Stimulated activated naive CD4-positive, alpha-beta T cell treated with Interleukin-2 at 50 U/mL for 16 hours (primary cell): ENCODE measurements at regions not wholly inside any gene's neighbourhood (a gene's known extent, or its start where the extent isn't known, plus 50 kb on each side); places are given as distances from the start of the nearest gene placed in this dataset.

Experiments
- DNase-seq: peaks from one replicate; lab custom pipeline; 2025; lab: John Stamatoyannopoulos, UW

DNA sequence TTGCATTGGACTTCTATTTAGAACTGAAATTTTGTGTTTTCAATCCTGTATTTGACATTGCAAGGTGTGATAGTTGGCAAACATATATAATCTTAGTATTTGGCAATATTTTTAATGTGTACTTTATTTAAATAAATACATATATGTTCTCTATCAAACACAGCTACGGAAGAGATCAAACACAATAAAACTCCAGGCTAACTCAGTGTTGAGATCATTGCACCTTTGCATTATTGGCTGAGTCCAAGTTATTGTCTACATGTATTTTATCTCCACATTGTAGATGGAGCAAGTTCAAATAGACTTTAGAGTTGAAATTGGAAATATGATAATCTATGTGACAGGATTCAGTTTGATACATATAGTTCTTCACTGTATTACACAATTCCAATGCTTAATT, 176.7 kb downstream of the ST6GAL2 start:
- no peak for DNase-seq

- DNase-seq: no peak
Measured at GRCh38 chr2:106719222-106719621, 166.7 kb downstream of the ST6GAL2 start.

DNA sequence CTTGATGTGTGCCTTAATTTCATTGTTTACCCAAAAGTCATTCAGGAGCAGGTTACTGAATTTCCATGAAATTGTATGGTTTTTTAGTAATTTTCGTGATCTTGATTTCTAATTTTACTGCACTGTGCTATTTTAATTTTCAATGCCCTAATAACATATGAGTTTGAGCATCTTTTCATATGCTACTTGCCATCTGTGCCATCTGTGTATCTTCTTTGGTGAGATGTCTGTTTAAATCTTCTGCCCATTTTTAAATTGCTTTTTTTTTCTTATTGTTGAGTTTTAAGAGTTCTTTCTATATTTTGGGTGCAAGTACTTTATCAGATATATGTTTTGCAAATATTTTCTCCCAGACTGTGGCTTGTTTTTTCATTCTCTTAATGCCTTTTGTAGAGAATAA, 165.9 kb downstream of the ST6GAL2 start:
- no peak for DNase-seq

DNA sequence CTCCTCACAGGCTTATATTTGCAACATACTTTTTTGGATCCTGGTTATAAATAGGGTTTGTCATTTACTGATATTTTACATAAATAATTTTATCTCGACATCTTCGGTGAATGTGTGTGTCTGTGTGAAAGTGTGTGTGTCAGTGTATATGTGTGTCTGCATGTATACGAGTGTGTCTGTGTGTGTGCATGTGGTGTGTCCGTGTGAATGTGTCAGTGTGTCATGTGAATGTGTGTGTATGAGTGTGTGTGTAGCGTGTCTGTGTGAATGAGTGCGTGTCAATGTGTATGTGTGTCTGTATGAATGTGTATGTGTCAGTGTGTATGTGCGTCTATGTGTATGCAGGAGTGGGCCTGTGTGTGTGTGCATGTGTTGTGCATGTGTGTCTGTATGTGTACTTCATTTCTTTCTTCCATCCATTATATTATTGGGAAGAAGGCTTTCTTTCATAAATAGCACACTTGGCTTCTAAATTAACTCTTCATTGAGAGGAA, 161.6 kb downstream of the ST6GAL2 start:
- DNase-seq: no peak

GRCh38 chr2:106734165-106734564, 151.8 kb downstream of the ST6GAL2 start:
- DNase-seq: no peak

- DNase-seq: no peak
Measured at GRCh38 chr2:106735807-106736206, 150.2 kb downstream of the ST6GAL2 start.

- no peak for DNase-seq
Measured at GRCh38 chr2:106736221-106736620, 149.7 kb downstream of the ST6GAL2 start.

- no peak for DNase-seq
Measured at GRCh38 chr2:106745468-106745867, 140.5 kb downstream of the ST6GAL2 start.

- no peak for DNase-seq
Measured at GRCh38 chr2:106749823-106750222, 136.1 kb downstream of the ST6GAL2 start.
